ENCODE measurements at regions not wholly inside any gene's neighbourhood (a gene's known extent, or its start where the extent isn't known, plus 50 kb on each side); places are given as distances from the start of the nearest gene placed in this dataset.
"Not testable (repeated sequence)": the region's sequence is repeated elsewhere in the genome, so short reads cannot be mapped to it uniquely, and the experiment has no call there.

- Histone ChIP-seq H3K36me3 (ENCODE audit: control insufficient read depth, insufficient read depth, low read length) (no peaks in the 10 kb centered on the region), H3K4me3 (ENCODE audit: low read depth, low read length) (no peak overlapping the region), H3K27me3 (ENCODE audit: control insufficient read depth, insufficient read depth, low read length) (no peaks in the 10 kb centered on the region)
- DNase-seq (ENCODE audit: low read depth), result no peak
- TF ChIP-seq CTCF (IDR thresholded peaks at IDR 0.05; ENCODE audit: insufficient read depth, low read depth, low read length), result no peak
- ChIA-PET POLR2A (no interaction called here), CTCF (no interaction called here)
Observed at GRCh38 chr6:8301502-8301901, 133.8 kb downstream of the SLC35B3 start.

- Histone ChIP-seq H3K27me3 (ENCODE audit: control insufficient read depth, insufficient read depth, low read length) (no peaks in the 10 kb centered on the region), H3K4me3 (ENCODE audit: low read depth, low read length) (no peak overlapping the region), H3K36me3 (ENCODE audit: control insufficient read depth, insufficient read depth, low read length) (no peaks in the 10 kb centered on the region)
- ChIA-PET POLR2A (no interaction called here), CTCF (no interaction called here)
- TF ChIP-seq CTCF (IDR thresholded peaks at IDR 0.05; ENCODE audit: insufficient read depth, low read depth, low read length), result no peak
- no peak for DNase-seq (ENCODE audit: low read depth)
Observed at GRCh38 chr6:8299034-8299433, 136.3 kb downstream of the SLC35B3 start.

- CTCF ChIA-PET; DNase-seq (ENCODE audit: low read depth); H3K36me3 ChIP-seq (ENCODE audit: control insufficient read depth, insufficient read depth, low read length); POLR2A ChIA-PET; H3K4me3 ChIP-seq (ENCODE audit: low read depth, low read length); H3K27me3 ChIP-seq (ENCODE audit: control insufficient read depth, insufficient read depth, low read length): not testable (repeated sequence)
Observed at GRCh38 chr6:8282946-8283345, 152.4 kb downstream of the SLC35B3 start.

- no peak overlapping the region for H3K4me3 ChIP-seq (ENCODE audit: low read depth, low read length)
- no peak for TF ChIP-seq CTCF (IDR thresholded peaks at IDR 0.05; ENCODE audit: insufficient read depth, low read depth, low read length)
- DNase-seq (ENCODE audit: low read depth), result no peak
- H3K27me3 ChIP-seq (ENCODE audit: control insufficient read depth, insufficient read depth, low read length), result no peaks in the 10 kb centered on the region
- POLR2A ChIA-PET, result no interaction called here
- CTCF ChIA-PET, result no interaction called here
- H3K36me3 ChIP-seq (ENCODE audit: control insufficient read depth, insufficient read depth, low read length), result no peaks in the 10 kb centered on the region
Observed at GRCh38 chr6:8282380-8282779, 153.0 kb downstream of the SLC35B3 start.

- no peak overlapping the region for H3K4me3 ChIP-seq (ENCODE audit: low read depth, low read length)
- CTCF ChIA-PET, result no interaction called here
- TF ChIP-seq CTCF (IDR thresholded peaks at IDR 0.05; ENCODE audit: insufficient read depth, low read depth, low read length), result no peak
- no peak for DNase-seq (ENCODE audit: low read depth)
- no peaks in the 10 kb centered on the region for H3K36me3 ChIP-seq (ENCODE audit: control insufficient read depth, insufficient read depth, low read length)
- POLR2A ChIA-PET, result no interaction called here
- no peaks in the 10 kb centered on the region for H3K27me3 ChIP-seq (ENCODE audit: control insufficient read depth, insufficient read depth, low read length)
Observed at GRCh38 chr6:8279041-8279805, 156.1 kb downstream of the SLC35B3 start.

GRCh38 chr6:8278562-8278961 is 156.8 kb downstream of the SLC35B3 start:
- TF ChIP-seq CTCF (IDR thresholded peaks at IDR 0.05; ENCODE audit: insufficient read depth, low read depth, low read length), result no peak
- Histone ChIP-seq H3K27me3 (ENCODE audit: control insufficient read depth, insufficient read depth, low read length) (no peaks in the 10 kb centered on the region), H3K4me3 (ENCODE audit: low read depth, low read length) (no peak overlapping the region), H3K36me3 (ENCODE audit: control insufficient read depth, insufficient read depth, low read length) (no peaks in the 10 kb centered on the region)
- ChIA-PET CTCF (no interaction called here), POLR2A (no interaction called here)
- no peak for DNase-seq (ENCODE audit: low read depth)

Measured in BJ (cell line).